ENCODE measurements at regions not wholly inside any gene's neighbourhood (a gene's known extent, or its start where the extent isn't known, plus 50 kb on each side); places are given as distances from the start of the nearest gene placed in this dataset.
A peak's percentile ranks its signal among the peaks of the same experiment; 100 is the strongest.

- Histone ChIP-seq H4K20me1 (ENCODE audit: low read length) (peaks cover 42% of the 10 kb centered on the region), H3K4me2 (ENCODE audit: low read length) (peak overlapping the region; percentile 95), H3K27me3 (ENCODE audit: low read length) (no peaks in the 10 kb centered on the region), H3K27ac (ENCODE audit: low read length) (peak overlapping the region; percentile 50), H3K9me3 (ENCODE audit: low read length) (no peaks in the 10 kb centered on the region), H3K36me3 (ENCODE audit: low read depth, low read length) (peaks cover 78% of the 10 kb centered on the region), H2AFZ (ENCODE audit: low read length) (no peak overlapping the region), H3K79me2 (ENCODE audit: low read length) (peaks cover 88% of the 10 kb centered on the region), H3K4me1 (ENCODE audit: insufficient read depth, low read length) (peaks cover 60% of the 10 kb centered on the region), H3F3A (ENCODE audit: low read length, unreplicated experiment) (peaks cover 8% of the 10 kb centered on the region), H3K4me3 (ENCODE audit: low read length) (peak overlapping the region; percentile 86), H3K9me2 (replicated peaks; ENCODE audit: low read length) (no peaks in the 10 kb centered on the region), H3K9ac (ENCODE audit: low read length) (peak overlapping the region; percentile 11; the same call in 1 of the 2 replicates)
- ATAC-seq (no peak), DNase-seq (no peak)
- intact Hi-C loops (cut with micrococcal nuclease) = no loop called here
- POLR2A ChIA-PET (ENCODE audit: unreplicated experiment) = no interaction called here
- no TSS peak for BruUV-seq (replicated peaks)
- CTCF ChIA-PET = no interaction called here
- TF ChIP-seq EZH2phosphoT487 (IDR thresholded peaks at IDR 0.05; ENCODE audit: borderline replicate concordance, low read length) = no peak
Observed at GRCh38 chr20:24138951-24139350, 150.4 kb upstream of the GGTLC1 start.

GRCh38 chr20:24138196-24138857 is 149.7 kb upstream of the GGTLC1 start:
- intact Hi-C loops (cut with micrococcal nuclease) = no loop called here
- TF ChIP-seq EZH2phosphoT487 (IDR thresholded peaks at IDR 0.05; ENCODE audit: borderline replicate concordance, low read length) (no peak), EZH2 (IDR thresholded peaks at IDR 0.05; ENCODE audit: low read length, unreplicated experiment) (no peak), CTCF (conservative IDR thresholded peaks at IDR 0.05; ENCODE audit: low read depth, low read length) (no peak)
- Histone ChIP-seq H3K36me3 (ENCODE audit: low read depth, low read length) (peaks cover 78% of the 10 kb centered on the region), H3K4me3 (ENCODE audit: low read length) (peak overlapping the region; percentile 86), H3F3A (ENCODE audit: low read length, unreplicated experiment) (peaks cover 14% of the 10 kb centered on the region), H3K27ac (ENCODE audit: low read length) (peak overlapping the region; percentile 50), H3K4me2 (ENCODE audit: low read length) (peak overlapping the region; percentile 95), H3K9me2 (replicated peaks; ENCODE audit: low read length) (no peaks in the 10 kb centered on the region), H2AFZ (ENCODE audit: low read length) (no peak overlapping the region), H3K79me2 (ENCODE audit: low read length) (peaks cover 94% of the 10 kb centered on the region), H3K27me3 (ENCODE audit: low read length) (no peaks in the 10 kb centered on the region), H3K4me1 (ENCODE audit: insufficient read depth, low read length) (peaks cover 66% of the 10 kb centered on the region), H4K20me1 (ENCODE audit: low read length) (peaks cover 42% of the 10 kb centered on the region), H3K9me3 (ENCODE audit: low read length) (no peaks in the 10 kb centered on the region), H3K9ac (ENCODE audit: low read length) (peak overlapping the region; percentile 11; the same call in 1 of the 2 replicates)
- DNase-seq (no peak), ATAC-seq (no peak)
- no TSS peak for BruUV-seq (replicated peaks)
- ChIA-PET CTCF (no interaction called here), POLR2A (ENCODE audit: unreplicated experiment) (no interaction called here)

GRCh38 chr20:24136659-24137246 is 148.2 kb upstream of the GGTLC1 start:
- H3K9me2 ChIP-seq (replicated peaks; ENCODE audit: low read length) = no peaks in the 10 kb centered on the region
- H3K79me2 ChIP-seq (ENCODE audit: low read length) = peaks cover 92% of the 10 kb centered on the region
- peak overlapping the region; percentile 95 for H3K4me2 ChIP-seq (ENCODE audit: low read length)
- peaks cover 22% of the 10 kb centered on the region for H3F3A ChIP-seq (ENCODE audit: low read length, unreplicated experiment)
- TF ChIP-seq EZH2 (IDR thresholded peaks at IDR 0.05; ENCODE audit: low read length, unreplicated experiment) (no peak), EZH2phosphoT487 (IDR thresholded peaks at IDR 0.05; ENCODE audit: borderline replicate concordance, low read length) (no peak), CTCF (conservative IDR thresholded peaks at IDR 0.05; ENCODE audit: low read depth, low read length) (no peak)
- H3K36me3 ChIP-seq (ENCODE audit: low read depth, low read length) = peaks cover 70% of the 10 kb centered on the region
- peaks cover 40% of the 10 kb centered on the region for H4K20me1 ChIP-seq (ENCODE audit: low read length)
- CTCF ChIA-PET = no interaction called here
- DNase-seq (no peak), ATAC-seq (no peak)
- H3K4me3 ChIP-seq (ENCODE audit: low read length) = peak overlapping the region; percentile 86
- H3K27ac ChIP-seq (ENCODE audit: low read length) = peak overlapping the region; percentile 98
- intact Hi-C loops (cut with micrococcal nuclease) = no loop called here
- no peaks in the 10 kb centered on the region for H3K9me3 ChIP-seq (ENCODE audit: low read length)
- H3K4me1 ChIP-seq (ENCODE audit: insufficient read depth, low read length) = peaks cover 72% of the 10 kb centered on the region
- H3K27me3 ChIP-seq (ENCODE audit: low read length) = no peaks in the 10 kb centered on the region
- H2AFZ ChIP-seq (ENCODE audit: low read length) = no peak overlapping the region
- no TSS peak for BruUV-seq (replicated peaks)
- POLR2A ChIA-PET (ENCODE audit: unreplicated experiment) = no interaction called here
- H3K9ac ChIP-seq (ENCODE audit: low read length) = peak overlapping the region; percentile 98
